Stimulated activated CD4-positive, alpha-beta T cell treated with anti-CD3 and anti-CD28 coated beads, Interleukin-2, amount 100 ng/mL, for 48 hours (primary cell): ENCODE measurements at regions not wholly inside any gene's neighbourhood (a gene's known extent, or its start where the extent isn't known, plus 50 kb on each side); places are given as distances from the start of the nearest gene placed in this dataset.
"Not testable (repeated sequence)": the region's sequence is repeated elsewhere in the genome, so short reads cannot be mapped to it uniquely, and the experiment has no call there.

Experiments used
- DNase-seq, 2 donors: peaks; one replicate each; pipeline ENCODE4 v3.0.0-alpha.2; 2020

- DNase-seq, result no peak
Observed at GRCh38 chr12:61991661-61992060, 268.5 kb upstream of the USP15 start.

GRCh38 chr12:61993734-61994345 is 266.4 kb upstream of the USP15 start:
- DNase-seq, result no peak

GRCh38 chr12:61996717-61997116 is 263.5 kb upstream of the USP15 start:
- no peak for DNase-seq

- no peak for DNase-seq
Observed at GRCh38 chr12:61998791-61999190, 261.4 kb upstream of the USP15 start.

GRCh38 chr12:61999311-61999710 is 260.9 kb upstream of the USP15 start:
- no peak for DNase-seq

- no peak for DNase-seq
Observed at GRCh38 chr12:62001424-62001823, 258.8 kb upstream of the USP15 start.

- DNase-seq, result no peak
Observed at GRCh38 chr12:62003226-62003625, 257.0 kb upstream of the USP15 start.

- DNase-seq, result no peak
Observed at GRCh38 chr12:62003701-62004100, 256.5 kb upstream of the USP15 start.

GRCh38 chr12:62005615-62006014 is 254.6 kb upstream of the USP15 start:
- no peak for DNase-seq

- DNase-seq, result peak in 1 of 2 donors; percentile 5
Observed at GRCh38 chr12:62006076-62006732, 254.0 kb upstream of the USP15 start.

GRCh38 chr12:62008703-62009102 is 251.5 kb upstream of the USP15 start:
- DNase-seq, result no peak

- no peak for DNase-seq
Observed at GRCh38 chr12:62009445-62009844, 250.8 kb upstream of the USP15 start.

GRCh38 chr12:62010331-62010906 is 249.8 kb upstream of the USP15 start:
- DNase-seq, result not testable (repeated sequence)

- DNase-seq, result not testable (repeated sequence)
Observed at GRCh38 chr12:62010973-62011372, 249.2 kb upstream of the USP15 start.

- no peak for DNase-seq
Observed at GRCh38 chr12:62014330-62014729, 245.9 kb upstream of the USP15 start.

GRCh38 chr12:62016021-62016420 is 244.2 kb upstream of the USP15 start:
- DNase-seq, result no peak

GRCh38 chr12:62021808-62022207 is 238.4 kb upstream of the USP15 start:
- DNase-seq, result no peak

GRCh38 chr12:62028536-62028935 is 231.7 kb upstream of the USP15 start:
- DNase-seq, result no peak

- DNase-seq, result no peak
Observed at GRCh38 chr12:62032870-62033269, 227.3 kb upstream of the USP15 start.

GRCh38 chr12:62044450-62045135 is 215.6 kb upstream of the USP15 start:
- no peak for DNase-seq

GRCh38 chr12:62045211-62045610 is 215.0 kb upstream of the USP15 start:
- no peak for DNase-seq

- no peak for DNase-seq
Observed at GRCh38 chr12:62050785-62051184, 209.4 kb upstream of the USP15 start.

- no peak for DNase-seq
Observed at GRCh38 chr12:62069976-62070375, 190.2 kb upstream of the USP15 start.

- not testable (repeated sequence) for DNase-seq
Observed at GRCh38 chr12:62073236-62073635, 187.0 kb upstream of the USP15 start.
